ENCODE measurements at regions not wholly inside any gene's neighbourhood (a gene's known extent, or its start where the extent isn't known, plus 50 kb on each side); places are given as distances from the start of the nearest gene placed in this dataset.
A peak's percentile ranks its signal among the peaks of the same experiment; 100 is the strongest.

DNA sequence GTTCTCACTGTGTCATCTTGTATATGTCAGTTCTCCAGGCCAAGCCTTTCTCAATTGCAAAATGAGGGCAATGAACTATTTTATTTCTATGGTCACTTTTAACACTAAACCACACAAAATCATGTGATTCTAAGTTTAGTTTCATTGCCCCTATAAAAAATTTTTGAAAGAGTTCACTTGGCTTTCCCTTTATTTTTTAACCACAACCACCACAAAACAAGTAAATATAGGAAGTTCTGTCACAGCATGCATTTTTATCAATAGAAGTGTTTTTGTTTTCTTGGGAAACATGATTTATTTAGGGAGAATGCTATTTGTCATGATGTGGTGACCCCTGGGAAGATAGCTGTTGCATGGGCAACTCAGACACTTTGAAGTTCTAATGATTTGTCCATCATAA is 169.1 kb downstream of the CSNK1G3 start:
- DNase-seq: no peak
- H3K4me3 ChIP-seq (ENCODE audit: low read depth, low read length): no peak overlapping the region
- H3K27me3 ChIP-seq (replicated peaks): no peaks in the 10 kb centered on the region
- TF ChIP-seq, protein P1, sequence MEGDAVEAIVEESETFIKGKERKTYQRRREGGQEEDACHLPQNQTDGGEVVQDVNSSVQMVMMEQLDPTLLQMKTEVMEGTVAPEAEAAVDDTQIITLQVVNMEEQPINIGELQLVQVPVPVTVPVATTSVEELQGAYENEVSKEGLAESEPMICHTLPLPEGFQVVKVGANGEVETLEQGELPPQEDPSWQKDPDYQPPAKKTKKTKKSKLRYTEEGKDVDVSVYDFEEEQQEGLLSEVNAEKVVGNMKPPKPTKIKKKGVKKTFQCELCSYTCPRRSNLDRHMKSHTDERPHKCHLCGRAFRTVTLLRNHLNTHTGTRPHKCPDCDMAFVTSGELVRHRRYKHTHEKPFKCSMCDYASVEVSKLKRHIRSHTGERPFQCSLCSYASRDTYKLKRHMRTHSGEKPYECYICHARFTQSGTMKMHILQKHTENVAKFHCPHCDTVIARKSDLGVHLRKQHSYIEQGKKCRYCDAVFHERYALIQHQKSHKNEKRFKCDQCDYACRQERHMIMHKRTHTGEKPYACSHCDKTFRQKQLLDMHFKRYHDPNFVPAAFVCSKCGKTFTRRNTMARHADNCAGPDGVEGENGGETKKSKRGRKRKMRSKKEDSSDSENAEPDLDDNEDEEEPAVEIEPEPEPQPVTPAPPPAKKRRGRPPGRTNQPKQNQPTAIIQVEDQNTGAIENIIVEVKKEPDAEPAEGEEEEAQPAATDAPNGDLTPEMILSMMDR (IDR thresholded peaks at IDR 0.05; ENCODE audit: low read depth, low read length, missing control alignments): no peak
- no peak overlapping the region for H3K27ac ChIP-seq
- H3K36me3 ChIP-seq (replicated peaks): no peaks in the 10 kb centered on the region
- in situ Hi-C loops (cut with HindIII; ENCODE audit: low pct_ligation_motif_present, low sequenced_read_pairs): no loop called here

DNA sequence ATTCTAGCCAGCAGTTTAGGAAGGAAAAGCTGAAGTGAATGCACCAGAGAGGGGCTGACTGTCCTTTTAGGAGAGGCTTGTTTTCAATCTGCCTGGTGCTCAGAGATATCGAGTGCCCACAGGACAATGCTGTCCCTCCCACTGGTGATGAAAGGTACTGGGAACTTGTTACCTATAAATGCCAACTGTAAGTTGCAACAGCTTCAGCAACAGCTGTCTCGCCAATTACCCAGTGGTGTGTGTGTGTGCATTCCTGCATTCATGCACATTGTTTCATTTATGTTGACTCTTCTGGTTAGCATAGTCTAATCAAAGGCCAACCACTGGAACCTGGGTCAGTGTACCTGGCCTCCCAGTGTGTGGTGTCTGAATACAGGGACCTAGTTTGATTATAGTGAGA is 161.1 kb downstream of the CSNK1G3 start:
- TF ChIP-seq, protein P1 (IDR thresholded peaks at IDR 0.05; ENCODE audit: low read depth, low read length, missing control alignments): no peak
- Histone ChIP-seq H3K36me3 (replicated peaks) (no peaks in the 10 kb centered on the region), H3K27ac (no peak overlapping the region), H3K27me3 (replicated peaks) (no peaks in the 10 kb centered on the region), H3K4me3 (ENCODE audit: low read depth, low read length) (no peak overlapping the region)
- in situ Hi-C loops (cut with HindIII; ENCODE audit: low pct_ligation_motif_present, low sequenced_read_pairs): no loop called here
- no peak for DNase-seq

DNA sequence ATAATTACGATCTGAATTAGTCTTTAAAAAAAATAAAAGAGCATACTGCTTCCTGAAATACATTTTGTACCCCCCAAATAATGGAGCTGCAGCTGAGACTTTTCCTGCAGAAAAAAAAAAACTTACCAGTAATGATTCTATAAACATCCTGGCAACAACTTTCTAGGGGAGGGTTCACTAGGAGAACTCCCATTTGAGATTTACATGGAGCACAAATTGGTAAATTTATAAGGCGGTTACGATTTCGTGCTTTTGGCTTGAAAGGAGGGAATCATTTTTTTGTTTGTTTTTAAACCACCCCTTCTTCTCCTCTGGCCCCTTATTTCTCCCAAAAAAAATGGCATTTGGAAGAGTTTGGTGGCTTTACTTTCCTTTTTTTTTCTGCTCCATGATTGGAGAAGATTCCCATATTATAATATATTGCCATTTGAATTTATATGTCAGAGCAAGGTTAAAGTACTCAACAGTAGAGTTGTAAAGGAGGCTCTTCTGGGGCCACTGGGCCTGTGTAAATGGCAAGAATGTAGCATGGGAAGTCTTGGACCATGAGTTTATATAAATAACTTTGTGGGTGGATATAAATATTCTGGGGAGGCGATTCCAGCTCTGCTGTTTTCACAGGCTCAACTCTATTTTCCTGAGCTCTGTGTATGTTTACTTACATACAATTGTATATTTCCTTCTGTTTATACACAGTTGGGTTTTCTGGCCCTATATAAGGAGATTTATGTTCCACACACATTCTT is 159.9 kb downstream of the CSNK1G3 start:
- no peak for DNase-seq
- Histone ChIP-seq H3K27me3 (replicated peaks) (no peaks in the 10 kb centered on the region), H3K36me3 (replicated peaks) (no peaks in the 10 kb centered on the region), H3K4me3 (ENCODE audit: low read depth, low read length) (no peak overlapping the region), H3K27ac (no peak overlapping the region)
- TF ChIP-seq, protein P1 (IDR thresholded peaks at IDR 0.05; ENCODE audit: low read depth, low read length, missing control alignments): no peak
- in situ Hi-C loops (cut with HindIII; ENCODE audit: low pct_ligation_motif_present, low sequenced_read_pairs): no loop called here

DNA sequence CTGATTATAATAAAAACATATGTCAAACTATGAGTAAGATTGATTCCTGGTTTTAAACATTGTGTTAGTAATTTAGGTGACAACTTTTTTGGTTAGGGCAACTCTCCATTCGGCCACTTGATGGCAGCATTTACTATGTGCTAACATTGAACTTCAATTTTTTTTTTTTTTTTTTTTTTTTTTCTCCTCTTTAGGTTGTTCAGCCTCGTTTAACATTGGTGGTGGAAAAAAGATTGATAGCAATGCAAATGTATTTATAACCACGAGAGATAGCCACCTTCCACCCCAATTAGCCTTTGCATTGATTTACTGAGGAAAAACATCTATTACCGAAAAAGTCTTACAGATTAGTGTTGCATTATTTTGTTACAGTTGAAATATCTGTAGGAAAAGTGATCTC is 159.1 kb downstream of the CSNK1G3 start:
- Histone ChIP-seq H3K36me3 (replicated peaks) (no peaks in the 10 kb centered on the region), H3K27me3 (replicated peaks) (no peaks in the 10 kb centered on the region), H3K27ac (no peak overlapping the region), H3K4me3 (ENCODE audit: low read depth, low read length) (no peak overlapping the region)
- TF ChIP-seq, protein P1 (IDR thresholded peaks at IDR 0.05; ENCODE audit: low read depth, low read length, missing control alignments): peak; percentile 74
- in situ Hi-C loops (cut with HindIII; ENCODE audit: low pct_ligation_motif_present, low sequenced_read_pairs): no loop called here
- DNase-seq: peak; percentile 46
